HG02973 (cell line): ENCODE measurements at regions not wholly inside any gene's neighbourhood (a gene's known extent, or its start where the extent isn't known, plus 50 kb on each side); places are given as distances from the start of the nearest gene placed in this dataset.

Experiments
- ATAC-seq: cut with Tn5 transposase; IDR thresholded peaks from one replicate; pipeline ENCODE4 v1.9.1; 2021; ENCODE audit warnings: moderate library complexity; ENCODE audit not compliant: unreplicated experiment

DNA sequence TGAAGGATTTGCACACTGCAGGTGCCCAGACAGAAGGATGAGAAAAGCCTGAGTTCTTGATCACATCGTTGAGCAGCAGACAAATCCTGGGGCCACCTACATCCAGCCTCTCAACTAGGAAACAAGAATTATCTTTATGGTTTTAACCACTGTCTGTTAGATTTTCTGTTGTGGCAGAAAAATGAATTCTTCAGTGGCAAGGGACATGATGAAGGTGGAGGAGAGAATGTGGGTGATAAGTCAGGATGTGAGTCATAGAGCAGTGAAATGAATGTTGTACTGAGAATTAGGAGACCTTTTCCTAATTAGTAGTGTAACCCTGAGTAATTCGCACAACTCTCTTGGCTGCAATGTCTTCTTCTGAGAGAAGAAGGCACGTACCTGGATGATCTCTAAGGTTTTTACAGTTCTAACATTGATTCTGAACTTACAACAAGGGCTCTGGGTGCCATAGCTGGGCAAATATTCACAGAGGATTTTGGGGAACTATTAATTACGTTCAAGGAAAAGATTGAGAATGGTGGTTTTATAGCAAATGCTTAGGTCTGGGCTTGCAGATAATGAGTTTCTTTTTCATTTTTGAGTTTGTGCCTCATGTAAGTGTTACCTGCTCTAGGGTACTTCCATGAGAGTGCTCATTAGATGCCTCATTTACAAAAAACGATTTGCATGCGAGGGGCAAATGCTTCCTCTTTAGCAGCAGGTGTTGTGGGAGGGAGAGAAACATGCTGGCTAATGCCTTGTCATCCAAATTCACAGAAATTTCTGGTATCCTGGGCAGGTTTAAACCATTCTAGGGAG, 111.0 kb upstream of the KL start:
- ATAC-seq = peak; percentile 68

DNA sequence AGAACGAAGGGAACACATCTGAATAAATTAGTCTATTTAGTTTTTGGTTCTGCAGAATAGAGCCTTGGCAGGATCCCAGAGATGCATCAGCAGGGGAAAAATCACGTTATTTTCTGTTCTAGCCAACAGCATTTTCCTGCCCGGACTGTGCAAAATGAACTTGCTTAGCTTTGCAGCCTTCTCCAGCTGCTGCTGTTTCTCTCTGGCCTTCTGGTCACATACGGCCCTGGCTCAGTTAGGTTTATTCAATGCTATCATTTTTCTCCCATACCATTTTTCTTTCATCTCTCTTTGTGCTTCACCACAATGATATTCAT, 110.4 kb upstream of the KL start:
- no peak for ATAC-seq

DNA sequence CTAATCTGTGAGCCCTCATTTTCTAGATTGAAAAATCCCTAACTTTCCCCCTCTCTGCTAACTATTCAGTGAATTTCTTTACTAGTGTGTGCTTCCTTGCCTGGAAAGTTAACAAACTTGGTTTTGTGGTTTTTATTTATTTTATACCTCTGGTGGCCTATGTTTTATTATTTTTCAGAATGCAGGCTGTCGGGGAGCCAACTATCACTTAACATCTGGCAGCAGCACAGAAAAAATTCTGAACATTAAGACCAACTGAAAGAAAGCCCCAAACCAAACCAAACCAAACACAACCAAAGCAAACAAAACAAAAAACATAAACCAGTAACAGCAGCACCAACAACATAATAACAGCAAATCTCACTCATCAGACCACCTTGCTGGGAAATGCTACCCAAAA, 109.0 kb upstream of the KL start:
- ATAC-seq = no peak

DNA sequence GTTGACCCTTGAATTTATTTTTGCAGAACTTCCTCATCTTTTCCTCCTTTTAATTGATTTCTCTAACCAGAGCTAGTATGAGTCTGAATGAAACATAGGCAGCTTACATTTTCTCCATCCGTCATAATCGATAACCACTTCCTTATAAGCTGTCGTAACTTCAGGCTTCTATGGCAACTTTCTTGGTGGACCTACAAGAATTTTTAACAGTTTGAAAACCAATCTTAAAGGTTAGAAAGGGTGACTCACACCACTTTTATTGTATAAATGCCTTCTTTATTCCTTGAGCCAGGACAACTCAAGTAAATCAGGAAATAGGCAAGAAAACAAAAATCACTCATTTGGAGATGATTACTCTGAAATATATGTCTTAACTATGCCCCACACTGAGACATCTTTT, 105.7 kb upstream of the KL start:
- no peak for ATAC-seq

DNA sequence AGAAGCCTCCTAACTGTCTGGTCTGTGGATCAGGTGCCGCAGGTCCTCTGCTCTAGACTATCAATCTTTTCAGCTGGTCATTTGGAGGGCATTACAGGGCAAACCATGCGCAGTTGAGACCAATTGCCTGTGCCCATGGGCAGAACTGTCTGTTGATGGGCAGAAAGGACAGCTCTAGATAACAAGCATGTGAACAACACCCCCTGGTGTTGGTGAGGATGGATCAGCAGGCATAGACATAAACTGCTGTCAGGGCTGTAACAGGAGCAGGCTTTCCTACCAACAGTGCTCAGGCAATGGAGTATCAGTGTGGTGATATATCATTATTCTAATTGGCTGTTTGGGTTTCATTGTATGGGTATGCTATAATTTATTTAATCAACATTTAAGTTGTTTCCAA, 104.7 kb upstream of the KL start:
- no peak for ATAC-seq

DNA sequence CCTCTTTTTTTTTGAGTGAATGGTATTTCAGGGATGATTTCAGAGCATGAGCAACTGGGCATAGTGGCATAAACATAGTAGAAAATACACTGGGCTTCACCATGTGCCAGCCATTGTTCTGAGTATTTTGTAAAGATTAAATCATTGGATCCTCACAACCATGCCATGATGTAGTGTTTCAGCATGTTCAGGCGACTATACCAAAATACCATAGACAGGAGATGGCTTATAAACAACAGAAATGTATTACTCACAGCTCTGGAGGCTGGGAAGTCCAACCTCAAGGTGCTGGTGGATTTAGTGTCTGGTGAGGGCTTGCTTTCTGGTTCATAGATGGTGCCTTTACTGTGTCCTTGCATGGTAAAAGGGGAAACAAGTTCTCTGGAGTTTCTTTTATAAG, 101.5 kb upstream of the KL start:
- no peak for ATAC-seq

DNA sequence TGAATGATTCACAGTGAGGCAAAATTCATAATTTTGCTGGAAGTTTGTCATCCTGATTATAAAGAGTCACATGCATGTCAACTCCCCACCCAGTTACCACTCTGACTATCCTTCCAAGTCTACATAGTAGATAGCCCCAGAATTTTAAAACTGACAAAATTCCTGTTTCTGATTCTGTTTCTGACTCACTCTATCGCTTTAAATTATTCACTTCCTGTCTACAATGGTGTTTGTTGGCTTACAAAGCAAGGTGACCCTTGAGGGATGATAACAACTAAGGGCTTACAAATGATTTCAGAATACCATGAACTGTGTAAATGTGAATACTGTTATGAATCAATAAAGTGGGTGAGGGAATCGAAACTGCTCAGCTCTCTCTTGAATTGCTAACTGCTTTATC, 98.7 kb upstream of the KL start:
- no peak for ATAC-seq

DNA sequence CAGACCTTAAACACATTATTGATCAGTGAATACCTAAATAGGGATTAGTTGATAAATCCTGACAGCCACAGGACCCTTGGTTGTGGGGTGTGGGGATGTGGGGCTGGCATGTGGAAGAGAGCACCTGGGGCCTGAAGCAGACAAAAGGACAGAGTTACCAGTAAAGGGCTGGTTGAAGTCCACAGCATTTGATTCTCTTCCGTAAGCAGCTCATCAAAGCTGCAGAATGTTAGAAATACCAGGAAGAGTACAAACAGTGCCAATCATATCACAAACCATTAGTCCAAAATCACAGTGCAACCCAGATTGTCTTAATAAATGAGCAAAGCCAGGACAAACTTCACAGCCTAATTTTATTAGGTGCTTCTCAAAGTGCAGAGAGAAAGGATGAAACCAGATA, 92.5 kb upstream of the KL start:
- no peak for ATAC-seq

DNA sequence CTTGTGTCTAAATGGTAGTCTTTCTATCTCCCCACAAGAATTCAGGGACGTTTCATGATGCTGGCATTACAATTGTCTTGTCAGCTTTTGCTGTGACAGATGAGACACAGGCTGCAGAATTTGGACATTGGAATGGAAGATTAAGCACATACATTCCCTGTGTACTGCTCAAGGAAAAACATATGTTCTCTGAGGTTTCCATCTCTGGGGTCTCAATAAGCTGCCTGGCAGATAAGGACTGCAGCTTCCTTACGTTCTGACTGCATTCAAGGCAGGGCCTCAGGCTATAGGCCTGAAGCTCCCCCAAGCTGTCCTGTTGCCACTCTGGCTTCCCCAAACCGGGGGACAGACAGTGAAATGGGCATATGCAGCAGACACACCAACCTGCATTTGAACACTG, 91.3 kb upstream of the KL start:
- ATAC-seq = no peak

DNA sequence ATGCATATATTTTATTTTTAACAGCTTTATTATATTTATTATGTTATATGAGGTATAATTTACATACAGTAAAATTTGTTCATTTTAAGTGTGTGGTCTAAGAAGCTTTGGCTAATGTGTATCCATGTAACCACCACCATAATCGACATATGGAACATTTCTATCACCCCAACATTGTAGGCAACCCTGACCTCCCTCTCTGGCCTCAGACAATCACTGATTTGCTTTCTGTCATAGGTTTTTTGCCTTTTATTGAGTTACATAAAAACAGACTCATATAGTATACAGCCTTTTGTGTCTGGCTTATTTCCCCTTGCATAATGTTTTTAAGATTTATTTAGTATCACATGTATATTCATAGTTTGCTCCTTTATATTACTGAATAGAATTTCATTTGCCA, 90.7 kb upstream of the KL start:
- no peak for ATAC-seq

DNA sequence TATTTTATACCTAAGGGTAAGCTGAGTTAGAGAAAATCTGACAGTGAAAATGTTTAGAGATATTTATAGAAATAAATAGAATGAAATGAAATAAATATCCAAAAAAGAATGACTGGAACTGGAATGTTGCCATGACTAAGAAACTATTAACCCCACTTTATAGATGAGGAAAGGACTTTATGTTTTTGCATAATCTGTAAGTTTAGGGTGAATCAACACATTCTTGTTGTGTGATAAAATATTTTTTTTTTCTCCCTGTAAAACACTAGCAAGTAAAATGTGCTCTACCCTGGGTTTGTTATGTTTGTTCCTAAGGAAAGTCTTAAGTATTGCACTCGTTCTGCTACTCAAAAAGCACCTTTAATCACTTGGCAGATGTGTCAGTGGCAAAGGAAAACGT, 83.8 kb upstream of the KL start:
- no peak for ATAC-seq

DNA sequence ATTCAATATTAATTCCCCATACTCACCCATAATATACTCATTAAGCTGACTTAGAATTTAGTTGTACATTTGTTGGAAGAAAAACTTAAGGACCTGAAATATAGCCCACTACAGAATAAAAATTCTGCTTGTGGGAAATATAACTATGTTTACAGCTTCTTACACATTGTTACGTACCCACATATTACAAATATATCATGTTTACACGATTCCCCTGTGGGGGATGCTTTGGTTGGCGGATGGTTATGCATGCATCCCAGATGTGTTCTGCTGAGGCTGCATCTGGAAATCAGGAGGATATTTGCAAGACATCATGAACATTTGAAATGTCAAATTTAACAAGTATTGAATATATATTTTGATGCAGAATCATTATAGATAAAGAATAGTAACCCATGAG, 79.5 kb upstream of the KL start:
- ATAC-seq = no peak

DNA sequence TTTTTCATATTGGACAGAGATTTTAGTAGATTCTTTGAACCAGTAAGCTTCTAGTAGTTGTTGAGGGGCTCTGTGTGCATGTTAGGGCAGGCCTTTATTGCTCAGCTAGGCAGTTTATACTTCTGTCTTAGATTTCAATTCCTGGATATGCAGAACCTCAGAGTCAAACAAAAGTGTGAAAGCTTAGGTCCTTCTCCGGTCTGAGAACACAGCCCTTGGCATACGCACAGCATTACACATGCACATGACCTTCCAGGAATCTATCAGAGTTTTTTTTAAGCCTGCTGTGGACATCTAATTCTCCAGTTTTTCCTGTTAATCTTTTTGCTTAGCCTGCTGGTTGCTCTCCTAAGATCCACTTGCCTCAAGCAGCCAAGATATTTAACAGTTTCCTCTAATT, 77.9 kb upstream of the KL start:
- no peak for ATAC-seq

DNA sequence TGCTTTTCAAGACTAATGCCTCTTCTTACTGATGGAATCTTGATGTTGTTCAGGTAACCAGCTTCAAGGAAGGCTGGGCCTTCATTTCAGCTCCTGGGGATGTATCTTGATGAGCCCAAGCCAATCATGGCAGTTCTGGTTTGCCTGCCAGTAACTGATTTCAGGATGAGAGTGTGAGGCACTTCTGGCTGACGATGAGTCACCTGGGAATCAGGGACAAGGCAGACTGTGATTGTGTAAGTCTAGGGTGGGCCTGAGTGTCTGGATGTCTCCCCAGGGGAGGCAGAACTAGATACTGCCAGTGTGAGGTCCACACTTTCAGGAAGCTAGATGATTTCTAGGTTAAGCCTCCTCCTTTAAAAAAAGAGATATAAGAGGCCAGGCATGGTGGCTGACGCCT, 77.3 kb upstream of the KL start:
- no peak for ATAC-seq

DNA sequence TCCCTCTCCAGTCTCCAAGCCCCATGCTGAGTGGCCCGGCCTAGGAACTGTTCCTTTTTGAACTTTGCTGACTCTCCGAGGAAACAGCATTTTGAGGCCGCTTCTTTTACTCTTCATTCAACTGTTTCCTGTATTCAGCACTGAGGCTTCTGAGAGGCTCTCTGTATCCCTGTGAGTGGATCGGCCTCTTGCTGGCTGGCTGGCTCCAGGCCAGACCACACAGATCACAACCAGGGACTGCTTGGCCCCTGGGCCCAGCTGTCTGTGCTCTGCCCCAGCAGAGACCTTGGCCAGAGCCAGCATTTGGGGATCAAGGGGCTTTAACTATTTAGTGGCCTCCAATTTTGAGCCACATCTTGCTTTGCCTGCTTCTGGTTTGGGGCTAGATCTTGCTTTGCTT, 75.6 kb upstream of the KL start:
- no peak for ATAC-seq

DNA sequence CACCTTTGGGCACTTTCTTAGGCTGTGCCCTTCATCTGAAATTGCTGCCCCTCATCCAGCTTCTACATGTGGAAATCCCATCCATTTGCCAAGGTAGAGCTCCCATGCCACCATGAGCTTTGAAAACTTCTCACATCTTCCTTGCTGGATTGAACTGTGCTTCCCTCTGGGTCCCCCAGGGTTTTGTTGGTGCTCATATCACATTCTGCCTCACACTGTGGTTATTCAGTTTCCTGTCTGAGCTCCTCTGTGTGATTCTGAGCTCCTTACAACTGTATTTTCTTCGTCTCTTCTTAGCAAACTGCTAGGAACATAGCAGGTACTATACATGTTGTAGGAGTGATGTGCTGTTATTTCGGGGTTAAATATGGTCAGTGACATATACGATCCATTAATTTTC, 74.9 kb upstream of the KL start:
- ATAC-seq = no peak

DNA sequence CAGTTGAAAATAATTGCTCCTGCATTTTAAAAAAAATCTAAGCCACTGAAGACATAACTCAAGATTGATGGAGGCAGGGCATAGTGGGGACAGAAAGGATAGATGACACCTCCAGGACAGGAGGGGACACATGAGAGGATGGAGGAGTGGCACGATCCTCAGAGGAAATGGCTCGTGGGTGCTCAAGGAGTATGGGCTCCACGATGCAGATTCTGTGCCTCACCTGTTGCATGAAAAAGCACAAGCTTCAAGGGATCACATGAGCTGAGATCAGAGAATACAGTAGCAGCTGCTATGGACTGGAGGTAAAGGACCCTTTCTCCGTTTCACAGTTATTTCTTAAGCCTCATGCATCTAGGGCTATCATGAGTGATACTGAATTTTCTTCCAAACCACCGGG, 69.7 kb upstream of the KL start:
- no peak for ATAC-seq

DNA sequence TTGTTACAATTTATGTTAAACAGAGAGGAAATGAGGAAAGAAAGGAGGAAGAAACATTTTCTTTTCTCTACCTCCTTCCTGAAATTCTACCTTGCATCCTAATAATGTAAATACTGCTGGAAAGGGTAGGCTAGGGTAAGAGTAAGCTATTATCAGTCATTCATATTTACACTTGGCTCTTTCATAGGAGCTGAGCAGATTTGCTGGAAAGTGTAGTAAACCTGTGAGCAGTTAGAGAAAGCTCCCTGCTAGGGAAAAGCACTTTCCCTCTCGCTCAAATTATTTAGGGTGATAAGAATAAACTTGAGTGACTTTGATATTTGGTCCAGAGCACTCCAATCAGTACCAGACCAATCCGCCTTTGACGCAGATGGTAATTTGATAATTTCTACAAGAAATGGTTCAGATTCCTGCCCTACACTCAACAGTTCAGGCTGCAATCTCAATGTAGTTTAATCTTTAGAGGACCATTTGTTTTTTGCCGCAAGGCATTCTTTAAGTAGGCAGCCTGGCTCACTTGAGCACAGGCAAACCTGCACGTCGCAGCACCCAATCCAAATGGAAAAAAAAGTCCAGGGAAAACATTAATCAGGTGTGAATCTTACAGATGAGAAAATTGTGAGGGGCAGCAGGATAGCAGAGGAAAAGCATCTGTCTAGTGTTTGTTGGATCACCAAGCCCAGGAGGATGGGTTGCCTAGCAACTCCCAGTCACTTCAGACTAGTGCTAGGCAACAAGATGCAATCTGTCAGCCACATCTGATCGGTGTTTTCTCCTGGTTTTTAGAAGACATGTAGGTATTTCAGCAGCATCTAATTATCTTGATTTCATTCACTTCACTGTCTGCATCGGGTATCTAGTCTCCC, 68.6 kb upstream of the KL start:
- no peak for ATAC-seq

DNA sequence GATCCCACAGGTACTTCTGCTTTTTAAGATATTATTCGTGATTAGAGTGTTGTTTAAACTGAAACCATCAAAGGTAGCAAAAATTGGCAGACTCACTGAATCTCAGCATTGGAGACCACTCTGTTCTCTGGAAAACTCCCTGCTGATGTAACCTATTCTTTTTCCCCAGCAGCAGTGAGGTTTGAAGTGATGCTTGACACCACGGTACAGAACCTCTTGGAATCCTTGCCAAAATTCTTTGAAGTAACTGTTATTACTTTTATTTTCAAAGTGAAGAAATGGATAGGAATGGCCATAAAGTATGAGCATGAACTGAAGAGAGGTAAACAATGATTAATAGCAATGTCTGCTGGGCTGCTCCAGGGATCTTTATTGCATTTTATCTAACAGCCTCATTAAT, 66.4 kb upstream of the KL start:
- no peak for ATAC-seq

DNA sequence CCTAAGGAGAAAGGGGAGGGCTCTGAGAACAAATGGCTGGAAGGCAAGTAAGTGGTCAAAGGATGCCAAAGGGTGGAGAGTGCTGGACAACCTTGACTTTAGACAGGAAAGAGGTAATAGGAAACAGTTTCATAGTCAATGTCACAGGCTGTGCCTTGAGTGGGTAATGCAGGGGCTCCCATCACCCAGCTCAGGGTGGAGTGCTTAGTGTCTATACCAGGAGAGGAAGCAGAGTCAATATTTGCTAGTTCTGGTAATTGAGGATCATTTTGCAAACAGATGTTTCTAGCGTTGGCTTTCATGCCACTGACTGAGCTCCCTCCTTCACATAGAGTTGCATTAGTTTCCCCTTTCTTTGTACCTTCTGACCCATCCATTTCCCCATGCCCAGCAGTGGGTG, 64.6 kb upstream of the KL start:
- no peak for ATAC-seq

DNA sequence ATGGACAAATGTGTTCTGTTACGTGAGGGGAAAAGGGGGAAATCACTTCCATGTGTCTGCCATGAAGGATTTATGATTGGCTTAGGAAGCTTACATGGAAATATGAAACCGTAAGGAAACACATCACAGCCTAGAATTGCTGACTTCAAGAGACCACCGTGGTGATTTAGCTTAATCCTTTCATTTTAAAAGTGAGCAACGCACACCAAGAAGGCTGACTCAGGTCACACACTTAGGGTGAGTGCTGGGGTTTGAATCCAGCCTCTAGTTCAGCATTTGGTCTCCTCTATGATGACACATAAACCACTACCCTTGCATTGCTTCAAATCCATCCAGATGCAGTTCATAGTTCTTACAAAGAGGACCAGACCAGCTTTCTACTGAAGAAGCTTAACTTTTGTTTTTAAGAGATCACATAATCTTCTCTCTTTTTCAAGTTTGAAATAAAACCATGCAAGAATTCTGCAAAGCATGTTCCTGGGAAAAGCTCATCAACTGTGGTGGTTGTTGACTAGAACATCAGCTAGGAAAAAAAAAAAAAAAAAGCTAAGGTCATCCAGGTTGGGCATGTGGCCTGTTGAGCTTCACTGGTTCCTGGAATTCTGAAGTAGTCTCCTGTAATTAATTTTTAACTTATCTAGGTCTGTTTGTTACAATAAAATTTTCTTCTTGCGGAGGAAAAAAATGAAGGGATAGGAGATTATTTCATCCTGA, 60.2 kb upstream of the KL start:
- no peak for ATAC-seq

DNA sequence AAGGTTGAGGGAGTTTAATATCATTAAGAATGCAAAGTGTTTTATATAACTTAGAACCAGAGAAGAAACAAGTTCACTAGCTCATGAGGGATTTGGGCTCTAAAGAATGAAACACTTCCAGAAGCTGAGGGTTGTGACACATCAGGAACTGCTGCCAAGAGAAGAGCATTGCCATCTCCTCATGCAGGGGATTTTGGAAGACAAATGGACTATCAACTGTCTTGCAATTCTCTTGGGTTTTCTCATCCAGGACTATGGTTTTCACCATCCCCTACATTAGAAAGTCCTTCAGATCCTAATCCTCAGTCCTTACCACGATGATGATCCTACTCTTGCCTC, 59.7 kb upstream of the KL start:
- ATAC-seq = no peak
